SHP77 treated with DMSO at 0.1 percent for 48 hours (cell line): ENCODE measurements at regions not wholly inside any gene's neighbourhood (a gene's known extent, or its start where the extent isn't known, plus 50 kb on each side); places are given as distances from the start of the nearest gene placed in this dataset.
"Not testable (repeated sequence)": the region's sequence is repeated elsewhere in the genome, so short reads cannot be mapped to it uniquely, and the experiment has no call there.

ENCODE experiments used
- DNase-seq: peaks from one replicate; lab custom pipeline; 2025; lab: John Stamatoyannopoulos, UW

GRCh38 chr16:88242312-88243295, 140.2 kb upstream of the ZNF469 start:
- DNase-seq: not testable (repeated sequence)

- not testable (repeated sequence) for DNase-seq
Measured at GRCh38 chr16:88243921-88244320, 138.8 kb upstream of the ZNF469 start.

GRCh38 chr16:88245241-88246081, 137.3 kb upstream of the ZNF469 start:
- DNase-seq: not testable (repeated sequence)

- not testable (repeated sequence) for DNase-seq
Measured at GRCh38 chr16:88246955-88247582, 135.7 kb upstream of the ZNF469 start.

GRCh38 chr16:88247583-88247966, 135.2 kb upstream of the ZNF469 start:
- not testable (repeated sequence) for DNase-seq

- not testable (repeated sequence) for DNase-seq
Measured at GRCh38 chr16:88248761-88249160, 134.0 kb upstream of the ZNF469 start.

- DNase-seq: not testable (repeated sequence)
Measured at GRCh38 chr16:88250381-88250780, 132.4 kb upstream of the ZNF469 start.

GRCh38 chr16:88252057-88252794, 130.5 kb upstream of the ZNF469 start:
- DNase-seq: not testable (repeated sequence)

GRCh38 chr16:88258141-88258540, 124.6 kb upstream of the ZNF469 start:
- DNase-seq: not testable (repeated sequence)

- not testable (repeated sequence) for DNase-seq
Measured at GRCh38 chr16:88258764-88259525, 123.8 kb upstream of the ZNF469 start.

- not testable (repeated sequence) for DNase-seq
Measured at GRCh38 chr16:88259538-88259937, 123.2 kb upstream of the ZNF469 start.

GRCh38 chr16:88260146-88260545, 122.6 kb upstream of the ZNF469 start:
- DNase-seq: not testable (repeated sequence)

GRCh38 chr16:88260881-88261665, 121.7 kb upstream of the ZNF469 start:
- DNase-seq: not testable (repeated sequence)

- not testable (repeated sequence) for DNase-seq
Measured at GRCh38 chr16:88261814-88262605, 120.7 kb upstream of the ZNF469 start.

- DNase-seq: not testable (repeated sequence)
Measured at GRCh38 chr16:88262858-88263563, 119.7 kb upstream of the ZNF469 start.

- DNase-seq: not testable (repeated sequence)
Measured at GRCh38 chr16:88263681-88264287, 119.0 kb upstream of the ZNF469 start.

- no peak for DNase-seq
Measured at GRCh38 chr16:88264641-88265285, 118.0 kb upstream of the ZNF469 start.
